ENCODE measurements at regions not wholly inside any gene's neighbourhood (a gene's known extent, or its start where the extent isn't known, plus 50 kb on each side); places are given as distances from the start of the nearest gene placed in this dataset.

DNA sequence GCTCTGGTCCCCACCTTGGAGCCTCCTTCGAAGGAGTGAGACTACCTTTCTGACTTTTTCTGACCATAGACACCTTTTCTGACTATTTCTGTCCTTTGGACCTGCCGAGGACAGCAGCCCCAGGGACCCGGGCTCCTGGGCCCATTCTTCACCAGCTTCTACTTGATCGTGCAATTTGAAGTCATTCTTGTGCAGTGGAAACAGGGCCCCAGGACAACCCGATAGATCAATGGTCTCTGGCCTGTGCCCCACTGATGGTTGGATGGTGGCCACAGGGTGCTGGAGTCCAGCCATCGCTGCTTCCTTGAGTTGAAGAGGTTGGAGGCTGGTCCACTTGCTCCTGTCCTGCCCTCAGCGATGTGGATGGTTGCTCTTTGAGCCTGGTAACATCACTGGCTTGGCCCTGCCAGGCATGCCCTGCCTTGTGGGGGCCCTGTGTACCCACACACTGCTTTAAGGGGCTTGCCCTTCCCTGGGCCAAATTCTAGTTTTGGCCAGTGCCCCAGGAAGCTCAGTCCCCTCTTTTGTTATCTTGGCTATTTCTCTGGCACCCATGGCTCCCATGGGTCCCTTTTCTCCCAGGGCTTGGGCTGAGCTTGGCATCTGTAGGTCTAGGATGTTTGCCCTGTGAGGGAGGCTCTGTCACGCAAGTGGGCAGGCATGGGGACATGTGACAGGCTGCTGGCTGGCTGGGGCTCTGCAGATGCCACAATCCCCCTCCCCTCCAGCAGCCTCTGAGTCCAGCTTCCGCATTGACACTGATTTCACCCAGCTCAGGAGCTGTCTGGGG, 375.6 kb upstream of the NUPR2 start:
- TF ChIP-seq, protein P1, sequence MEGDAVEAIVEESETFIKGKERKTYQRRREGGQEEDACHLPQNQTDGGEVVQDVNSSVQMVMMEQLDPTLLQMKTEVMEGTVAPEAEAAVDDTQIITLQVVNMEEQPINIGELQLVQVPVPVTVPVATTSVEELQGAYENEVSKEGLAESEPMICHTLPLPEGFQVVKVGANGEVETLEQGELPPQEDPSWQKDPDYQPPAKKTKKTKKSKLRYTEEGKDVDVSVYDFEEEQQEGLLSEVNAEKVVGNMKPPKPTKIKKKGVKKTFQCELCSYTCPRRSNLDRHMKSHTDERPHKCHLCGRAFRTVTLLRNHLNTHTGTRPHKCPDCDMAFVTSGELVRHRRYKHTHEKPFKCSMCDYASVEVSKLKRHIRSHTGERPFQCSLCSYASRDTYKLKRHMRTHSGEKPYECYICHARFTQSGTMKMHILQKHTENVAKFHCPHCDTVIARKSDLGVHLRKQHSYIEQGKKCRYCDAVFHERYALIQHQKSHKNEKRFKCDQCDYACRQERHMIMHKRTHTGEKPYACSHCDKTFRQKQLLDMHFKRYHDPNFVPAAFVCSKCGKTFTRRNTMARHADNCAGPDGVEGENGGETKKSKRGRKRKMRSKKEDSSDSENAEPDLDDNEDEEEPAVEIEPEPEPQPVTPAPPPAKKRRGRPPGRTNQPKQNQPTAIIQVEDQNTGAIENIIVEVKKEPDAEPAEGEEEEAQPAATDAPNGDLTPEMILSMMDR (conservative IDR thresholded peaks at IDR 0.05; ENCODE audit: control insufficient read depth, insufficient read depth, low read depth, low read length), result no peak
- no peak for DNase-seq (ENCODE audit: low read depth)
- no peak overlapping the region for H3K4me3 ChIP-seq (ENCODE audit: control insufficient read depth, low read depth, low read length)

DNA sequence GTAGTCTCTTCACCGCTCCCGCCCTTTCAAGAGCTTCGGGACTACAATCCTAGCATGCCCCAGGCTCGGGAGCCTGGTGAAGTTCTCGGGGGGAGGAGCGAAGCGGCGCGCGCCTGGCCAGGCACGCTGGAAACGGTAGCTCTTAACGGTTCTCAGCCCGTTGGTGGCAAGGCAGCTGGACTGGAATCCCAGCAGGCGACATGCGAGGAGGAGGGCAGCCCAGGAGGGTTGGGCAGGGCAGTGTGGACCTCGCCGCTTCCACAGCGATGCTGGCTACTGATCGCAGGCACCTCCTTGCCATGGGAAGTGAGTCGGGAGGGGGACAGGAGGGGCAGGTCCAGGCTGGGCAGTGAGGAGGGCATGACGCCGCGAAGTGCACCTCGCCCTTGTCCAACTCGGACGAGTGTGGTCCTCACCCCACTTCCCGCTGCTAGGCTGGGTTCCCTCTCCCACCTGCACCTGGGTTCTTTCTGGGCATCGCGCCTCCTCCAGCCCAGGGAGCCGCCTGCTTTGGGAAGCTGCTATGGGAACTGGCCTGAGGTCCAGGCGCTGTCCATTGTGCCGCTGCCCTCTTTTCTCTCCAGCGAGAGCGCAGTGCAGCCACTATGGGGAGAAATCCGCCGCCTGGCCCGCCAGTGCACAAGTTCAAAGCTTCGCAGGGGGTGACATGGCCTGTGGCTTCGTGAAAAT, 367.8 kb upstream of the NUPR2 start:
- no peak for DNase-seq (ENCODE audit: low read depth)
- H3K4me3 ChIP-seq (ENCODE audit: control insufficient read depth, low read depth, low read length), result no peak overlapping the region
- TF ChIP-seq, protein P1 (conservative IDR thresholded peaks at IDR 0.05; ENCODE audit: control insufficient read depth, insufficient read depth, low read depth, low read length), result no peak

DNA sequence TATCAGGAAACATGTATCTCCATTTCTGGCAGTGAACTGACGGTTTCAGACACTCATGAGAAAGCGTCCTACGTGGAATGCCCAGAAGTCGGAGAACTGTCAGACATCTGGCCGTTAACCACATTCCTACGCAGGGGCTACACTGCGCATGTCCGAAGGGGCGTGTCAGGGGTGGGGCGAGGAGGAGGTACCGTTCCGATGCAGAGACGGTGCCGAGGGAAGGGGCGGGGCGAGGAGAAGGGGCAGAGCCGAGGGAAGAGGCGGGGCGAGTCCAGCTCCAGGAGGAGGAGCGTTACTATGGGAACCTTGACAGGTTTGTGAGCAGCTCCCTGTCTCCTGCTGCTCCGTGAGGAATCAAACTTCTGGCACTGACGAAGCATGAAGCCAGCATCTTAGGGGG, 366.9 kb upstream of the NUPR2 start:
- no peak overlapping the region for H3K4me3 ChIP-seq (ENCODE audit: control insufficient read depth, low read depth, low read length)
- DNase-seq (ENCODE audit: low read depth), result no peak
- TF ChIP-seq, protein P1 (conservative IDR thresholded peaks at IDR 0.05; ENCODE audit: control insufficient read depth, insufficient read depth, low read depth, low read length), result no peak

DNA sequence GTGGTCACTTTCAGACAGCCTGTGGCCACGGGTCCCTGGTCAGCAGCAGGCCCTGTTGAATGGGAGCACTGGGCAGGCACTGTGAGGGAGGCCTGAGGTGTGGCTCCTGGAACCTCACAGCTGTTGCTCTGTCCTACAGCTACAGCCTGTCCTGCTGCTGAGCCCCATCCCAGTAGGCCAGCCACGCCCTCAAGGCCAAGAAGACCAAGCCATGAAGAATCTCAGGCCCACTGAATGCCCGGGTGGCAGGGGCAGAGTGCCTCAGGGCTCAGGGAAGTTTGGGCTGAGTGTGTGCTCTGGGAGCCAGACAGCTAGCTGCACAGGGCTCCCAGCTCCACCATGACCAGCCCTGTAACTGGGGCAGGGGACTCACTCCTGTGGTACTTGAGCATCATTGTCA, 363.5 kb upstream of the NUPR2 start:
- no peak for DNase-seq (ENCODE audit: low read depth)
- TF ChIP-seq, protein P1 (conservative IDR thresholded peaks at IDR 0.05; ENCODE audit: control insufficient read depth, insufficient read depth, low read depth, low read length), result no peak
- H3K4me3 ChIP-seq (ENCODE audit: control insufficient read depth, low read depth, low read length), result no peak overlapping the region

GRCh38 chr7:56479136-56479535, 362.9 kb upstream of the NUPR2 start:
- no peak for DNase-seq (ENCODE audit: low read depth)
- no peak overlapping the region for H3K4me3 ChIP-seq (ENCODE audit: control insufficient read depth, low read depth, low read length)
- TF ChIP-seq, protein P1 (conservative IDR thresholded peaks at IDR 0.05; ENCODE audit: control insufficient read depth, insufficient read depth, low read depth, low read length), result no peak

GRCh38 chr7:56474271-56474670, 358.1 kb upstream of the NUPR2 start:
- TF ChIP-seq, protein P1 (conservative IDR thresholded peaks at IDR 0.05; ENCODE audit: control insufficient read depth, insufficient read depth, low read depth, low read length), result no peak
- no peak for DNase-seq (ENCODE audit: low read depth)
- H3K4me3 ChIP-seq (ENCODE audit: control insufficient read depth, low read depth, low read length), result no peak overlapping the region

Data from fibroblast of mammary gland (primary cell).